ENCODE measurements at regions not wholly inside any gene's neighbourhood (a gene's known extent, or its start where the extent isn't known, plus 50 kb on each side); places are given as distances from the start of the nearest gene placed in this dataset.

- no peak for TF ChIP-seq Cebpa-rat (IDR thresholded peaks at IDR 0.05)
- H3K9ac ChIP-seq = no peak overlapping the region
- H3K27ac ChIP-seq = no peak overlapping the region
- no peaks in the 10 kb centered on the region for H3K9me3 ChIP-seq
- no peak overlapping the region for H3K4me2 ChIP-seq
- H3K27me3 ChIP-seq = no peaks in the 10 kb centered on the region
- H3K4me3 ChIP-seq = no peak overlapping the region
- no peaks in the 10 kb centered on the region for H3K4me1 ChIP-seq
- H4K20me1 ChIP-seq = no peaks in the 10 kb centered on the region
- no peaks in the 10 kb centered on the region for H3K36me3 ChIP-seq
Observed at GRCh38 chr9:117612317-117612716, 91.9 kb upstream of the TLR4 start.

DNA sequence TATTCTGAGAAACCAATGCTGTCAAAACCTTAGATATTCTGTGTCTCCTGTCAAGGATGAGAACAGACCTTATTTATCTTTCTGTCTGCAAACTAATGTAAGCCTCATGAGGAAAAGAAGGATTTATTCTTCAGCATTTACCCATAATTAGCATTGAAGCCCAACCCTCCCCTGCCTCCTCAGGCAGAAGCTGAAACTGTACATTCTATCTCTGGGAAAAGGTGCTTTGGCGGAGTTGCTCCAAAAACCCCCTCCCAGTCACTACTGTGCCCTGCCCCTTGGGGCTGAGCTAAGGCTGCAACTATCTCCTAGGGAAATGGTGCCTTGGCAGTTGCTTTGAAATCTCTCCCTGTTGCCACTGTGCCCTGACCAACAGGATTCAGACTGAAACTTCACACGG, 106.2 kb upstream of the TLR4 start:
- no peaks in the 10 kb centered on the region for H3K36me3 ChIP-seq
- no peak overlapping the region for H3K4me3 ChIP-seq
- TF ChIP-seq Cebpa-rat (IDR thresholded peaks at IDR 0.05) = no peak
- peaks cover 21% of the 10 kb centered on the region for H3K9me3 ChIP-seq
- H3K27ac ChIP-seq = no peak overlapping the region
- H3K27me3 ChIP-seq = no peaks in the 10 kb centered on the region
- no peak overlapping the region for H3K9ac ChIP-seq
- no peaks in the 10 kb centered on the region for H3K4me1 ChIP-seq
- H3K4me2 ChIP-seq = no peak overlapping the region
- H4K20me1 ChIP-seq = no peaks in the 10 kb centered on the region

DNA sequence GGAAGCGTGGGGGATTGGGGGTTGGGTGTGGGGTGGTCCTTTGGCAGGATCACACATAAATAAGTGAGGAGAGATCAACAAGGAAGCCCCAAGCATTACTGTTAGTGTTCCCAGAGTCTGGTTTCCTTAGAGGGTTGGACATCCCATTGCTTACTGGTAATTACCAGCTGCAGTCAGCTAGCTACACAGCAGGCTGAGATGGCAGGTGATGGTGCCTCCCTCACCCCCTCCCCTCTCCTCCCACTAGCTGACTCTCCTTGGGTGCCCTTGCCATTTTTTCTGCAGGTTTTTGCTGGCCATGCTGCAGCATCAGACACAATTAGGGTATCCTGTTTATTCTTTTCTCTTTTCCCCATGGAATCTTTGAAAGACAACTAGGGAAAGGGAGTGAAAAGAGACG, 107.5 kb upstream of the TLR4 start:
- Histone ChIP-seq H3K9ac (no peak overlapping the region), H3K4me1 (no peaks in the 10 kb centered on the region), H3K4me2 (no peak overlapping the region), H3K27ac (no peak overlapping the region), H3K4me3 (no peak overlapping the region), H3K9me3 (peaks cover 21% of the 10 kb centered on the region), H3K36me3 (no peaks in the 10 kb centered on the region), H4K20me1 (no peaks in the 10 kb centered on the region), H3K27me3 (no peaks in the 10 kb centered on the region)
- no peak for TF ChIP-seq Cebpa-rat (IDR thresholded peaks at IDR 0.05)

GRCh38 chr9:117595650-117596049, 108.6 kb upstream of the TLR4 start:
- Histone ChIP-seq H3K4me3 (no peak overlapping the region), H3K9me3 (peaks cover 18% of the 10 kb centered on the region), H3K36me3 (no peaks in the 10 kb centered on the region), H3K4me2 (no peak overlapping the region), H4K20me1 (no peaks in the 10 kb centered on the region), H3K4me1 (no peaks in the 10 kb centered on the region), H3K27ac (no peak overlapping the region), H3K27me3 (no peaks in the 10 kb centered on the region), H3K9ac (no peak overlapping the region)
- no peak for TF ChIP-seq Cebpa-rat (IDR thresholded peaks at IDR 0.05)

- Histone ChIP-seq H3K36me3 (no peaks in the 10 kb centered on the region), H3K9me3 (no peaks in the 10 kb centered on the region), H3K4me3 (no peak overlapping the region), H3K4me2 (no peak overlapping the region), H3K4me1 (no peaks in the 10 kb centered on the region), H3K9ac (no peak overlapping the region), H3K27me3 (no peaks in the 10 kb centered on the region), H4K20me1 (no peaks in the 10 kb centered on the region), H3K27ac (no peak overlapping the region)
- no peak for TF ChIP-seq Cebpa-rat (IDR thresholded peaks at IDR 0.05)
Observed at GRCh38 chr9:117587263-117587662, 116.9 kb upstream of the TLR4 start.

GRCh38 chr9:117574099-117574498, 130.1 kb upstream of the TLR4 start:
- TF ChIP-seq Cebpa-rat (IDR thresholded peaks at IDR 0.05) = no peak
- Histone ChIP-seq H3K36me3 (no peaks in the 10 kb centered on the region), H3K9me3 (peaks cover 12% of the 10 kb centered on the region), H4K20me1 (no peaks in the 10 kb centered on the region), H3K4me1 (peaks cover 12% of the 10 kb centered on the region), H3K27me3 (no peaks in the 10 kb centered on the region), H3K4me2 (peak overlapping the region; percentile 39), H3K27ac (no peak overlapping the region), H3K4me3 (no peak overlapping the region), H3K9ac (no peak overlapping the region)

- Histone ChIP-seq H4K20me1 (no peaks in the 10 kb centered on the region), H3K36me3 (no peaks in the 10 kb centered on the region), H3K4me1 (no peaks in the 10 kb centered on the region), H3K4me2 (no peak overlapping the region), H3K27ac (no peak overlapping the region), H3K27me3 (no peaks in the 10 kb centered on the region), H3K9me3 (peaks cover 6% of the 10 kb centered on the region; the same call in 1 of the 2 replicates), H3K9ac (no peak overlapping the region), H3K4me3 (no peak overlapping the region)
- no peak for TF ChIP-seq Cebpa-rat (IDR thresholded peaks at IDR 0.05)
Observed at GRCh38 chr9:117564839-117565238, 139.4 kb upstream of the TLR4 start.

- Histone ChIP-seq H3K9me3 (peaks cover 6% of the 10 kb centered on the region; the same call in 1 of the 2 replicates), H3K9ac (no peak overlapping the region), H3K36me3 (no peaks in the 10 kb centered on the region), H3K4me3 (no peak overlapping the region), H3K4me2 (no peak overlapping the region), H3K27me3 (no peaks in the 10 kb centered on the region), H3K27ac (no peak overlapping the region), H3K4me1 (no peaks in the 10 kb centered on the region), H4K20me1 (no peaks in the 10 kb centered on the region)
- no peak for TF ChIP-seq Cebpa-rat (IDR thresholded peaks at IDR 0.05)
Observed at GRCh38 chr9:117561761-117562160, 142.4 kb upstream of the TLR4 start.

DNA sequence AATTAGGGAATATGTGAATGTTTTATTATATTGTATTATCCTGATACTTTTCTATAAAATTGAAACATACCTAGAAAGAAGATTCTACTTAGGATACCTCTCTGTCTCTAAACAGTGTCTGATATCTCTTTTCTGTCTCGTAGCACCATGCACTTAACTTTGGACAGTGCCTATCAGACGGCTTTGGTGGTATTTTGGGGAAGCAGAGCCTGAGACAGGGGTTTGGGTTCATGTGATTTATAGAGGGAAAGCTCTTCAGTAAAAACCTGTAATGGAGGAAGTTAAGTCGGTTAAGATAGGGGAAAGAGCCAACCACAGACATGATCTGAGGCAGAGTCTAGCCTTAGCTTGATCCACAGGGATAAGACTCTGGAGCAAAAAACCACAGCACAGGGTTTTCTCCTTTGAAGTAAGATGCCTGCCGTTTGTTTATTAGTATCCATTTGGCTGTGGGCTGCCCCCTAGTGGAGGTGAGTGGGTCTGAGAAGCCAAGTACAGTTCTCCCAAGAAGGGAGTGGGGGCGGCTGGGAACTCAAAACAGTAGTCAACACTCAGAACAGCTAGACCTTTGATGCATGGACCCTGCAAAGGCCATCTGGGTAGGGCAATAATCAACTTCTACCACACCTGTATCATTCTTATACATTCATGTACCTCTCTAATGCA, 141.2 kb upstream of the ASTN2 start:
- Histone ChIP-seq H3K4me2 (no peak overlapping the region), H3K36me3 (no peaks in the 10 kb centered on the region), H4K20me1 (no peaks in the 10 kb centered on the region), H3K4me1 (peaks cover 7% of the 10 kb centered on the region), H3K4me3 (no peak overlapping the region), H3K27ac (no peak overlapping the region), H3K27me3 (no peaks in the 10 kb centered on the region), H3K9ac (no peak overlapping the region), H3K9me3 (peaks cover 6% of the 10 kb centered on the region; the same call in 1 of the 2 replicates)
- TF ChIP-seq Cebpa-rat (IDR thresholded peaks at IDR 0.05) = no peak

DNA sequence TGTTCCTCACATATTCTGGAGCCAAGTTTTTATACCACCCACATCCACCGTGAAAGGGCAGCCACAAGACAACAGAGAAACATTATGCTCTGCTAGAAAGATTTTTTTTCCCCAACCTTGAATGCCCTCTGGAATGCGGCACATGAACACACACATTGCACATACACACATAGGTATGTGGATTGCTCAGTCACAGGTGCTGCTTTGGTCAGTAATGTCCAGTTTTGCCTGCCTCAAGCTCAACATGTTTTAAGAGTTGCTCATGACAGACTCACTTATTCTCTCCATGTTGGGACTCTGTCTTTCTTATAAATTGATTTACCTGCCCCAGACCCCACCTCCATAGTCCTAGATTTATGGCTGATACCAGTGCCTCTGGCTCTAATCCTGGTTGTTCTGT, 138.0 kb upstream of the ASTN2 start:
- Histone ChIP-seq H3K36me3 (no peaks in the 10 kb centered on the region), H4K20me1 (no peaks in the 10 kb centered on the region), H3K27ac (no peak overlapping the region), H3K27me3 (no peaks in the 10 kb centered on the region), H3K4me1 (peaks cover 9% of the 10 kb centered on the region), H3K9me3 (no peaks in the 10 kb centered on the region), H3K9ac (no peak overlapping the region), H3K4me2 (no peak overlapping the region), H3K4me3 (no peak overlapping the region)
- TF ChIP-seq Cebpa-rat (IDR thresholded peaks at IDR 0.05) = no peak

GRCh38 chr9:117551171-117551570, 136.3 kb upstream of the ASTN2 start:
- Histone ChIP-seq H3K9ac (no peak overlapping the region), H3K4me3 (no peak overlapping the region), H3K27ac (no peak overlapping the region), H3K36me3 (no peaks in the 10 kb centered on the region), H3K4me1 (peaks cover 9% of the 10 kb centered on the region), H4K20me1 (no peaks in the 10 kb centered on the region), H3K9me3 (no peaks in the 10 kb centered on the region), H3K27me3 (no peaks in the 10 kb centered on the region), H3K4me2 (peak overlapping the region; percentile 11)
- no peak for TF ChIP-seq Cebpa-rat (IDR thresholded peaks at IDR 0.05)

Data from BLaER1 (cell line).